HPDE6-E6E7 (cell line): ENCODE measurements at regions not wholly inside any gene's neighbourhood (a gene's known extent, or its start where the extent isn't known, plus 50 kb on each side); places are given as distances from the start of the nearest gene placed in this dataset.
"Not testable (repeated sequence)": the region's sequence is repeated elsewhere in the genome, so short reads cannot be mapped to it uniquely, and the experiment has no call there.

ENCODE experiments used
- DNase-seq: peaks from one replicate; pipeline ENCODE4 v3.0.0; 2011; ENCODE audit warnings: missing footprints; ENCODE audit errors: extremely low spot score

DNA sequence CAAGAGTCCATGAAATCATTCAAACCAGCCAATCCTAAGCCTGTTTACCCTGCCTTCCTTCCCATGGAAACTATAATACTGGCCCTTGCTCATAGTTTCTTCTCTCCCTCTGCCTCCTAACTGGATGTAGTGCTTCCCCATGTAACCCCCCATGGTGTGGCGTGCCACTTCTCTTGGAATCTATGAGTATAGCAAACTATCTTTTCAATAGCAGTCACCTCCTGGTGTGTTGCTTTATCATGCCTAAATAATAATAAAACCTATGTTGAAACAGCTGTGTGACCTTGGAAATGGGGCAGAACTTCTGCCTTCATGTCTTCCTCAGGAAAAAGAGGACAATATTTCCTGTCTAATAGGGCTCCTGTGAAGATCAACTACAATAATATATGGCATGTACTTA lies 234.8 kb upstream of the EDNRA start:
- DNase-seq: no peak

GRCh38 chr4:147246528-147246927 lies 234.4 kb upstream of the EDNRA start:
- DNase-seq: not testable (repeated sequence)

GRCh38 chr4:147247579-147247978 lies 233.3 kb upstream of the EDNRA start:
- DNase-seq: no peak

DNA sequence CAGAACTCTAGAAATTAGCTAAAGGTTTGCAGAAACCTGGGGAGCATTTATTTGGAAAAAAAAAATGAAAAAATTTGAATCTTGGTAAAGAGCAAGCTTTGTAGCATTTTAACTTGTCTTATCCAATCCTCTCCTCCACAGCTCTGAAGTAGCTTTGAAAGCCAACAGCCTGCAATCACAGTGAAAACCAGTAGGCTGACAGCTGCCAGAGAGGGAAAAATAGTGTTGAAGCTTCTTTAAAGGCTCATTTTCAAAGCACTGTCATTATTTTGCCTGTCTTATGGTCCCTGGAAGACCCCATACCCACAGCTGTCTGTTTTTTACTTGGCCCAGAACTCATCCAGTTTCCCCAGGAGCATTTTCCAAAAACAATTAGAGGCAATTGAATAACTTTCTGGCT lies 230.8 kb upstream of the EDNRA start:
- DNase-seq: no peak

DNA sequence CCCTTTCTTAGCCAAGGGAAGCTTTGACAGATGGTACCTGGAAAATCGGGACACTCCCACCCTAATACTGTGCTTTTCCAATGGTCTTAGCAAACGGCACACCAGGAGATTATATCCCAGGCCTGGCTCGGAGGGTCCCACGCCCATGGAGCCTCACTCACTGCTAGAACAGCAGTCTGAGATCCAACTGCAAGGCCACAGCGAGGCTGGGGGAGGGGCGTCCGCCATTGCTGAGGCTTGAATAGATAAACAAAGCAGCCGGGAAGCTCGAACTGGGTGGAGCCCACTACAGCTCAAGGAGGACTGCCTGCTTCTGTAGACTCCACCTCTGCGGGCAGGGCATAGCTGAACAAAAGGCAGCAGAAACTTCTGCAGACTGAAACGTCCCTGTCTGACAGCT lies 225.6 kb upstream of the EDNRA start:
- not testable (repeated sequence) for DNase-seq

- DNase-seq: not testable (repeated sequence)
Measured at GRCh38 chr4:147259271-147259670, 221.6 kb upstream of the EDNRA start.

DNA sequence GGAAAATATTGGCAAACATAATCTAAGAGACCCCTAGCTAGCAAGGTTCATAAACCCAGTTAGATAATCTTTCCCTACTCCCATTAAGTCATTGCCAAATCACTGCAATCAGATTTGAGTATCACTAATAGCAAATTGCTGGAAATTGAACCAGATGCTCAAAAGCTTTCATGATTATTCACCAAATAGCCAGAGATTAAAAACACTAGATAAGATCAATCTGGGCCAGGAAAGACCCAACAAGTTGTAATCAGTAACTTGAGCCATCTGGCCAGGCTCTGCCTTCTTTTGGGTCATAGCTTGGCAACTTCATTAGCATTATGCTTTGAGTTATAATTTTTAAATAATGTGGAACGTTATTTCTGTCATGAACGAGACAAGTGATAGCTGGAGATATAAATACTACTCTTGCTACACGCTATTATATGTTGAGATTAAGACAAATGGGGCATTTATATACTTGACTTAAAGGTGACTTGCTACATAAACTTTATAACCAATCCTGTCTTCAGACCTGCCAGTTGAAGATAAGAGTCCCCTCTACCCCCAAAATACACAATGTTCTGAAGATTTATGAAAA lies 196.6 kb upstream of the EDNRA start:
- no peak for DNase-seq

DNA sequence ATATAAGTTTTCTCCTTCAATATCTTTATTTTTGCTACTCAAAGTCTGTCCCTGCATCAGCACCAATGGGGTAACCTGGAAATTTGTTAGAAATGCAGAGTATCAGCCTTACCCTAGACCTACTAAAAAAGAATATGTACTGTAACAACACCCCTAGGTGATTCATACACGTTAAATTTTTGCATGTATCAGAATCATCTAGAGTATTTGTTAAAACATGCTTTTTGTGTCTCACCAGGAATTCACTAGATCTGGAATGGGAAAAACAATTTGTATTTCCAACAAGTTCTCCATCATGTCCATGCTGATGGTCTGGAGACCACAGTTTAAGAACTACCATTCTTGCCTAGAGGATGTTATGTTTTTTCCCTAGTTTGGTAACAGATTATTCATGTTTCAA lies 196.0 kb upstream of the EDNRA start:
- no peak for DNase-seq

GRCh38 chr4:147285751-147286150 lies 195.1 kb upstream of the EDNRA start:
- no peak for DNase-seq

DNA sequence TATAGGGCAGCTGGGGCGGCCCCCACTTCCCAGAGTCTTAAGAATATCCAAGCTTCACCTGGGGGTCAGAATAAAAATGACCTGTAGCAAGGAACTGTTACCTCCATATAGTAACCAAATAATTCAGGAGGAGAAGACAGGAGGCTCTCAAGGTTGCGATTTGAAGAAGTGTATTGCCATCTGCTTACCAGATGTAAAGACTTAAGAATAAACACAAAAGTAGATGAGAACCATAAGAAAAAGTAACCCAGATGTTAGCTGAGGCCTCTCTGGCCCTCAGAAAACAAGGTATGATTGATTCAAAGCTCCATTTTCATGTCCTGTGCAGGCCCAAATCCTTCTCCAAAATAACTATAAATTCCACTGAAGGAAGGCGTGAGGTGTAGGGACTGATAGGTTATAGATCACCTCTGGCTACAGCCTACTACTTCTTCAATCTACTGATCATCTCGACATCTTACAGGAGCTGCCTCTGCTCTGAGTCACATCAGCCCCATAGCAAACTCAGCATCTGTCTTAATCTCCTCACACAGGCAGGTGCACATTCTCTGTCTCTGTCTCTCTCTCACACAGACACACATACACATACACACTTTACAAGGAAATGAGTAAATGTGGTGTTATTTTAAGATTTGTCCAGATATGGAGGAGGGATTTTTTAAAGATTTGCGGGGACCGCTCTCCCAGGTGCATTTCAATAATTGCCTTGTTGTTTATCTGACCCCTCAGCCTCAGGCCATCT lies 193.9 kb upstream of the EDNRA start:
- no peak for DNase-seq

DNA sequence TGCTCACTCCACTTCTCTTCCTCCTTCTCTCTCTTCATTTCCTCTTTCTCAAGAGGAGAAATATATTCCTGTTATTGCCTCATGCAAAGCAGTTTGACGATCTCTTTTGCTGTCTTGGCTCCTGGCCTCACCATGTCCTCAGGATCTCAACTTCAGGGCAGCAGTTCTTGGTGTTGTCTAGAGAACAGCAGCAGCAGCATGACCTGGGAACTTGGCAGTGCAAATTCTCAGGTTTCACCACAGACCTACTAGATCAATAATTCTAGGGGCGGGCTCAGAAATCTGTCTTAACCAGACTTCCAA lies 193.4 kb upstream of the EDNRA start:
- DNase-seq: no peak

DNA sequence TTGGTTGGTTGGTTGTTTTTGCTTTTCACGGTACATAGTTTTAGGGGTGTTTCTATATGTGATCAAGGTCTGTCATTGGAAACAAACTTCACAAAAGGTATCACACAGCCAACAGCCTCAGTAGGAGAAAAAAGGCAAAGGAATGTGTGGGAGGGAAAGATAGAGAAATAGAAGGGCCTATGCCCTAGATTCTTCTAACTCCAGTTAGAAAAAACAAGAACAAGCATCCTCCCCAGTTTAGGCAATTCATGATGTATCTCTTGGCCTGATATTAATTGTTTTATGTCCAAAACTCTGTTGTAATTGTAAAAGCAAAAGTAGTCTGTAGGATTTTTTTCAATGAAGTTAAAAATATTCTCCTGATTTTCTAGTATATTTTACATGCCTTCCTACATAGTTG lies 192.4 kb upstream of the EDNRA start:
- no peak for DNase-seq

DNA sequence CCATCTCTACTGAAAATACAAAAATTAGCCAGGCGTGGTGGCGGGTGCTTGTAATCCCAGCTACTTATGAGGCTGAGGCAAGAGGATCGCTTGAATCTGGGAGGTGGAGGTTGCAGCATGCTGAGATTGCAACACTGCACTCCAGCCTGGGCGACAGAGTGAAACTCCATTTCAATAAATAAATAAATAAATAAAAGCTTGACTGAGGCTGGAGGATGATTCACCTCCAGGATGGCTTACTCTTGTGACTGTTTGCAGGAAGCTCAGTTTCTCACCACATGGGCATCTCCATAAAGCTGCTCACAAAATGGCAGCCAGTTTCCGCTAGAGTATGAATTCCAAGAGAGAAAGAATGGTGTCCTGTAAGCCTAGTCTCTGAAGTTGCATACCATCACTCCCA lies 191.7 kb upstream of the EDNRA start:
- no peak for DNase-seq

DNA sequence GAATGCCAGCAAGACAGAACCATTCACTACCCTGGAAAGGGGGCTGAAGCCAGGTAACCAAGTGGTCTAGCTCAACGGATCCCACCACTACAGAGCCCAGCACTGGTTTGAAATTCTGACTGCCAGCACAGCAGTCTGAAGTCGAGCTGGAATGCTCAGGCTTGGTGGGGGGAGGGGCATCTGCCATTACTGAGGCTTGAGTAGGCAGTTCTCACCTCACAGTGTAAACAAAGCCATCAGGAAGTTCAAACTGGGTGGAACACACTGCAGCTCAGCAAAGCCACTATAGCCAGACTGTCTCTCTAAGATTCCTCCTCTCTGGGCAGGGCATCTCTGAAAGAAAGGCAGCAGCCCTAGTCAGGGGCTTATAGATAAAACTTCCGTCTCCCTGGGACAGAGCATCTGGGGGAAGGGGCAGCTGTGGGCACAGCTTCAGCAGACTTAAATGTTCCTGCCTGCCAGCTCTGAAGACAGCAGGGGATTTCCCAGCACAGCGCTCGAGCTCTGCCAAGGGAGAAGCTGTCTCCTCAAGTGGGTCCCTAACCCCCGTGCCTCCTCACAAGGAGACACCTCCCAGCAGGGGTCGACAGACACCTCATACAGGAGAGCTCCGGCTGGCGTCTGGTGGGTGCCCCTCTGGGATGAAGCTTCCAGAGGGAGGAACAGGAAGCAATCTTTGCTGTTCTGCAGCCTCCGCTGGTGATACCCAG lies 188.1 kb upstream of the EDNRA start:
- DNase-seq: not testable (repeated sequence)

GRCh38 chr4:147293314-147293677 lies 187.6 kb upstream of the EDNRA start:
- not testable (repeated sequence) for DNase-seq

GRCh38 chr4:147299205-147299604 lies 181.7 kb upstream of the EDNRA start:
- no peak for DNase-seq

GRCh38 chr4:147303174-147303872 lies 177.6 kb upstream of the EDNRA start:
- no peak for DNase-seq

- DNase-seq: no peak
Measured at GRCh38 chr4:147303873-147304229, 177.0 kb upstream of the EDNRA start.

DNA sequence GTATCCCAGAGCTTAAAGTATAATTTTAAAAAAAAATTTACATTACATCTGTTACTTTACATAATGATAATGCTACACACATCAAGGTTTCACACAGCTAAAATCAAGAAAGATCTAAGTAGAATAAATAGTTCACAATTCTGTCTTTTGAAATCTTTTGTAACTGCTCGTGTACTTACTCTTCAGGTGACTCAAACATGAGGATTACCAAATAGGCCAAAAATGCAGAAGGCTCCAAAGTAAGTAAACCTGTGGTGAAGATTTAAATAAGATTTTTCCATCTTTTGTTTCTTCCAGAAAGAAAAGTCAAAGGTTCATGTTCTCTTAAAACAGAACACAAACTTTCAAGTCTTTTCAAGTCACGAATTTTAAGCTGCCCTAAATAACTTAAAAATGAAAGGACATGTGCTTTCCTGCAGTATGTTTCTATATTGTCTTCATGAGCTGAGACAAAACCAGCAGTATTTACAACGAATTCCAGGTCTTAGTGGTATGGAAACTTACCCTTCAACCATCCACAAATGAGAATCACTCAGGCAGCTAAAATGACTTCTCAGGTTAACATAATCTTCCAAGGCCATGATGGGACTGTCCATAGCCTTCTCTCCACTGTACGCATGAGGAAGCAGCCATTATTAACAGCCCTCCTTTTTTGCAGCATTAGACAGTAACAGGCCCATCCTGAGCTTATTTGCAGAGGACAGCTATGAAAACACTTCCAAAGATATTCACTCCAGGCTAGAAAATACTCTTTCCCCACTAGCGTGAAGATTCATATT lies 172.8 kb upstream of the EDNRA start:
- DNase-seq: no peak

DNA sequence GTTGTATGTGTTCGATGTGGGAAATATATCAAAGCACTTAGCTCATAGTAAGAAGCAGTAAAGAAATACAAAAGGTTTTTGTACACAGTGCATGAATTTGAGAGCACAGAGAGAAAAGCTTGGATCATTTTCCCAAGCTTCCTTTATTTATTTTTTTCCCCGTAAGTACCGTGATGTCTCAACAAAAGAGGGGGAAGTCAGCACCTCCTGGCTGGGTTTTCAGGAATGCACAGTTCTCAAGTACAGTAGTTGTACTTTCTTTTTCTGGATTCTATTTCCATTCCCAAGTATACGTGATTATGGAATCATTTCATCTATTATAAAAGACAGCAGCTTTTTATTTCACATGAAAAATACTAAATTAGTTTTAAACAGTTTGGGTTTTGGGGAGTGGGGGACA lies 171.5 kb upstream of the EDNRA start:
- DNase-seq: no peak

- DNase-seq: no peak
Measured at GRCh38 chr4:147310312-147310711, 170.6 kb upstream of the EDNRA start.

- DNase-seq: no peak
Measured at GRCh38 chr4:147311956-147312355, 168.9 kb upstream of the EDNRA start.
